AG08395 (cell line): ENCODE measurements at regions not wholly inside any gene's neighbourhood (a gene's known extent, or its start where the extent isn't known, plus 50 kb on each side); places are given as distances from the start of the nearest gene placed in this dataset.

Experiments used
- DNase-seq: peaks from one replicate; pipeline ENCODE4 v3.0.0; 2012; ENCODE audit warnings: mixed read lengths, low spot score

GRCh38 chr1:13878021-13878420 is 178.0 kb downstream of the PRDM2 start:
- DNase-seq = no peak

DNA sequence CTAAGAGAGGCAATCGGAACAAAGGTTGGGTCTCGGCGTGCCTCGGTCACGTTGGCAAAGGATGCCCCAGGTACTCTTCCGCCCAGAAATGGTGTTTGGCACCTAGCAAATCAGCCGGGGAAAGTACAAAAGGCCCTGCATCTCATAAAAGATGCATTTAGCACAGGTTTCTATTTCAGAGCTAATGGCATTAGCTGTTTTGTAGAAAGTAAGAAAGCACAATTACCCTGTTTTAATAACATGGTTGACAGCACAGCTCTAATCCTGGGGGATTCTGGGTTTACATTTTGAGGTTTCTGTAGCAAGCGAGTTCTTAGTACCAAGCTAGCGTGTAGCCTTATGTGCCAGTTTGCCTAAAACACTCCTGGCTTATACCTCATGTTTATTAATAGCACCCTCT is 178.5 kb downstream of the PRDM2 start:
- DNase-seq = no peak

- no peak for DNase-seq
These were observed 181.5 kb downstream of the PRDM2 start for GRCh38 chr1:13881385-13882088.

DNA sequence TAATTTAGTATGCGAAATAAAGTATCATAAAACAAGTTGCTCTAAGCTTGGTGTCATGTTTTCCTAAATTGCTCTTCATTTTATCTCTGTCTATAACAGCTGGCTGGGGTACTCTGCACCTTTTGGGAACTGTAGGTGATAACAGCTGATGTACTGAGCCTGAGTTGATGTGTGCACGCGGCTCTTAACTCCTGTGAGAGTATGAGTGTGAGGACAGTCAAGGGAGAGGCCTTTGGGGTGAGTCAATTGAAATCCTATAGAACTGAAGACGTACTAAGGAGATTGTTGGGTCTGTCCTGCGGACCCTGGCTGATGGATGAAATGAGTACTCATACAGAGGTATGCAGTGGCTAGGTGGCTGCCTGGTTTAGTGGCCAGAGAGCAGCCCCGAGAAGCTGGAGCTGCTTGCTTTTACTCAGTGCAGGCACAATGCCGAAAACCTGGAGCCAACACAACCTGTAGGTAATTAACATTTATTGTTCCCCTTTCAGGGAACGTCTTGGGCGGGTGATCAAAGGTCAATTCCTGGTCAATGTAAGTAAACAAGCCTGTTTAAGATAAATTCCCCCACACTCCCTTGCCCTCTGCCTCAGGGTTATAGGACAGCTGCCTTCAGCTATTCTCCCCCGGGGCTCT is 188.5 kb downstream of the PRDM2 start:
- no peak for DNase-seq

- no peak for DNase-seq
These were observed 189.5 kb downstream of the PRDM2 start for GRCh38 chr1:13889495-13889894.

- DNase-seq = no peak
These were observed 190.8 kb downstream of the PRDM2 start for GRCh38 chr1:13890766-13891165.

DNA sequence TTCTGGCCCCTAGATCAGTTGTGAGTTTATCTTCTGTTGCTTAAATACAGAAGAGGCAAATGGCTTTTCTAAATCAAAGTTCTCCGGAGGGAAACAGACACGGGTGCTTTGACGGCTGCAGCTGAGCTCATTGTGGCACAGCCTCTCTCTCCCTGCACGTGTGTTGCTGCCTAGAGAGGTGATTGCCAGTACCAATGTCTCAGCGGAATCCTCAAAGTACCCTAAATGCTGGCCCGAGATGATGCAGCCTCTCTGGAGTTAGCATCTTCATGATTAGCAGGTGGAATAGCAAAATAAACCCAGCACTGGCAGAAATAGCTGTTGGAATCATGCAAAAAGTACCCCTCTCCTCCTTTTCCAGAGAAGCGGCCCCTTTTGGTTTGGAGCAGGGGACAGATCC is 192.2 kb downstream of the PRDM2 start:
- no peak for DNase-seq

DNA sequence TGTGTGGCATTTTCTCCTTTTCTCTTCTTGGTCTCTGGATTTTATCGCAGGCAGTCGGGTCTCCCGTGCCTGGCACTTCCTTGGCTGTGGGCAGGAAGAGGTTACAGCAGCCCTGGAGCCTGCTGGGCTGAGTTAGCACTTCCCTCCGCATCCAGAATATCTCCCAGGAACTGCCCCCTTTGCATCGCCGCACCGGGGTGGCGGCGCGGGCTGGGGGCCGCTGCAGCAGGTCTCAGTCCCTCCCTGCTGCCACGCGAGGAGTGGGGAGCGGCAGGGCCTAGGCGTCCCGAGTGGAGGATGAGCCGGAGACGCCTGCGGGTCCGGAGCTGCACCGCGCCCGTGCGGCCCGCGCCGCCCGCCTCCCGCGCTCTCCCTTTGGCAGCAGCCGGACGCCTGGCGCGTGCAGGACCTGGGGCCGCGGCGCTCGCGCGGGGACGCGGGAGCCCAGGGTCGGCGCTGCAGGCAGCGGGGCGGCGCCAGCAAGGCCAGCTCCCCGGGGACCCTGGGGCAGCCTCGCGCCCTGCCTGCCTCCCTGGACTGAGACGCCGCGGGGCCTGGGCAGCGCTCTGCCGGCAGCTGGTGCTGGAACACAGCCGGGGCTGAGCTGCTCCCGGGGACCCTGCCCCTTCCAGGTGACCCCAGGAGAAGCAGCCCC is 192.8 kb downstream of the PRDM2 start:
- DNase-seq = peak; percentile 8

DNA sequence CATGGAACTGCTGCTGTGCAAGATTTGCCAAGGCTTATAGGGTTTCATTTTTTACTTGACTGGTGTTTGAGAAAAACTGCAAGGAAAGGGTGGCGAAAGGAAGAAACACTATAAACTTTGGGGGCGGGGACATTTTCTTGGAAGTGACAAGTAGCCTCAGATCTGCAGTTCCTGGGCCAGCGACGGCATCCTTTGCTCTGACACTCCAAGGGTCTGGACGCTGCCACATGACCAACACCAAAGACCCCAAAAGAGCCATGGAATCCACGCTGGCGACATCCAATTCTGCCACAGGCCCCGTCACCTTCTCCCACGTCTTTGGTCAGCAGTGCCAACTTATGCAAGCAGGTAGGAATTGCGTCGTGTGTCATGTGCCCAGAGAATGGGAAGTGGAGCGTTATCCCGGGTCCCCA is 193.4 kb downstream of the PRDM2 start:
- no peak for DNase-seq

GRCh38 chr1:13896932-13897331 is 196.9 kb downstream of the PRDM2 start:
- DNase-seq = no peak

DNA sequence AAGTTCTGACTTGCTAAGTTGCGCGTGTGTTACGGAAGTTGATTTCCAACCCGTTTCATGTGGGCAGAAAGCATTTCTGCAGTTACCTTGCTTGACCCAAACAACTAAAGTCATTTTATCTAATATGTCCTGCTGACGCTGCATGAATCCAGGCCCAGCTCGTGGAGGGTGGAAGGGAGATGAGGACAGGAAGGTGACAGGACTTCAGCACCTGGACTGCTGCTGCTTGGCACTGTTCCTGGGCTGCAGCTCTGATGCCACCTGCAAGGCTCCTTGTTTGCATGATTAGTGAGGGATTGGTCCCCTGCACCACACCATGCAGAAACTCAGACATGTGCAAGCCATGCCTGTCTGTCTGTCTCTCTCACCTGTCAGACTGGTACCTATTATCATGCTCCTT is 198.4 kb downstream of the PRDM2 start:
- DNase-seq = no peak

DNA sequence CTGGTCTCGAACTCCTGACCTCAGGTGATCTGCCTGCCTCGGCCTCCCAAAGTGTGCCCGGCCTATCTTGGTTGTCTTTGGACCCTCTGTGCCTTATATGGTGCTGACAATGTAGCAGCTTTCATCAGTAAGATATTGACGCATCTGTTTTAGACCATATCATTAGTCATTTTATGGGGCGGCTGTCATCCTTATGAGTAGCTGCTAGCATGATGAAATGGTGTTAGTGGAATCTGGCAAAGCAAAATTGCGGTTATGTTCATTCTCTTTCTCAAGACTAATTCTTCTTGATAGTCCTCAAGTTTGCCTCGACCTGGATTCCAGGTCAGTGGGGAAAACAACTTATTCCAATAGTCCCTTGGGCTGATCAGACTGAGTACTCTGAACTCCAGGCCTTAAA is 199.9 kb downstream of the PRDM2 start:
- peak; percentile 45 for DNase-seq

GRCh38 chr1:13900583-13900982 is 200.6 kb downstream of the PRDM2 start:
- DNase-seq = no peak

GRCh38 chr1:13901039-13901438 is 201.1 kb downstream of the PRDM2 start:
- no peak for DNase-seq

DNA sequence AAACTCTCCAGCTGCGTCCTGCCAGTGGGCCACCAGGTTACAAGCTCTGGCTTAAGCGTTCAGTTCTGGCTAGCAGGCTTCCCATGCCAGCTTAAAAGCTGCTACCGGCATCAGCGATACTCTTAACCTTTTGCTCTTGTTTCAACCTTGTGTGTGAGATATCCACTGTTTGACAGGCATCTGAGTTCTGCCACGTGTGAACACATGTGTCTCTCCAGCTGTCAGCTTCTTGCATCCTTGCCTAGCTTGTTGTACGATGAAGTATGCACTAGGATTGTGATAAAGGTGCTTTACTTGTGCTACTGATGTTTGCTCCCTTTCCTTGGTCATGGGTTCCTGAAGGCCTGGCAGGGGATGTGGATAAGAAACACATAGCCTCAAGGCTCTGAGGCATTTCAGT is 201.6 kb downstream of the PRDM2 start:
- no peak for DNase-seq

DNA sequence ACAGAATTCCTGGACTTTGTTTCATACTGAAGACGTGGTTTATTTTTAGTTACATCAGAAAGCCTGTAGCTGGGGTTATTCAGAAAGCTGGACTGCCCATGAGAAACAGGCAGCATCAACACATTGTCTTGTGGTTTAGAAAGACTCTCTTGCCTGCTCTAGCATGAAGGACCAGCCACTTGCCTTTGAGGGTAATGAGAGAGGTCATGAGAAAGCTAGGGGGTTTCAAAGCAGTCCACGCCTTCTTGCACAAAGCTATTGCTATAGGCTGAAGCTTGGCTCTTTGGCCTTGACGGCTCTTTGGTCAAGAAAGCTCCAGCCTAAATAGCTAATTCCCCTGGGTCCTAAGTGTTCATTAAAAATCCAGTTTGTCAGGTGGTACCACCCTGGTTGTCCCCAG is 208.1 kb downstream of the PRDM2 start:
- no peak for DNase-seq

GRCh38 chr1:13911697-13912619 is 212.0 kb downstream of the PRDM2 start:
- DNase-seq = no peak

GRCh38 chr1:13913396-13913795 is 213.4 kb downstream of the PRDM2 start:
- DNase-seq = no peak

DNA sequence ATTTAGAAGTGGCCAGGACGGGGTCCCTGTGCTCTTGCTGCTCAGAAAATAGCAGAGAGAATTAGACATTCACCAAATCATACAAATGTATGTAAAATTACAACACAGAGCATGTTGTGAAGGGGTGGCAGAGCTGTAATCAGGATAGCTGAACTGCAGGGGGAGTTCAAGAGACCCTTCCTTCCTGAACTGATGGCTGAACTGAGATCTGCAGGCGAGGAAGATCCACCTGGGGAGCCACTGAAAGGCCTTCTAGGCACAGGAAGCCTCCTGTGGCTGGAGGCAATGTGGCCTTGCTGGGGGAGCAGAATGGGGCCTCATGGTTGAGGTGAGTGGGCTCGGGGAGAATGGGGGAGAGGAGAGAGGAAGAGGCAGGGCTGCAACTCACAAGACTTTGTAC is 216.5 kb downstream of the PRDM2 start:
- DNase-seq = no peak

DNA sequence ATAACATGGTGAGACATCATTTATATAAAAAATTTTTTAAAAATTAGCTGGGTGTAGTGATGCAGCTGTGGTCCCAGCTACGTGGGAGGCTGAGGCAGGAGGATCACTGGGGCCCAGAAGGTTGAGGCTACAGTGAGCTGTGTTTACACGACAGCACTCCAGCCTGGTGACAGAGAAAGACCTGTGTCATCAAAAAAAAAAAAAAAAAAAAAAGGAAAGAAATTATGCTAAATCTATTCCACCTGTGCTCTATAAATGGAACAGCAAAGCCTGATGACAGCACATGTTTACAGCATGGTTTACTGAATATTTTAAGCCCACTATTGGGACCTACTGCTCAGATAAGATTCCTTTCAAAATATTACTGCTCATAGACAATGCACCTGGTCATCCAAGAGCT is 217.6 kb downstream of the PRDM2 start:
- DNase-seq = no peak

- DNase-seq = no peak
These were observed 218.9 kb downstream of the PRDM2 start for GRCh38 chr1:13918862-13919261.

DNA sequence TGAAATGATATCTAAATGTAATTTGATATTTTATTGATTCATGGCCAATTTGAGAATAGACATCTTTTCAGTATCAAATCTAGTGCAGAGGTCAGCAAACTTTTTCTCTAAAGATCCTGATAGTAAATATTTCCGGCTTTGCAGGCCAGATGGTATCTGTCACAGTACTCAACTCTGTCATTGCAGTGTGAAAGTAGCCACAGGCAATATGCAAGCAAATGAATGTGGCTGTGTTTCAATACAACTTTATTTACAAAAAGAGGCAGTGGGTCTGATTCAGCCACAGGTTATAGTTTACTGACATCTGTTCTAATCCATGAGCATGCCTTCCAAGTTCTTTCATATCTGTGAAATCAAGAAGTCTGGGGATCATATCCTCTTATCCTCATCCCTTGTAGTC is 221.2 kb downstream of the PRDM2 start:
- DNase-seq = no peak
